ENCODE measurements at regions not wholly inside any gene's neighbourhood (a gene's known extent, or its start where the extent isn't known, plus 50 kb on each side); places are given as distances from the start of the nearest gene placed in this dataset.

GRCh38 chr10:3389130-3389529 lies 216.5 kb upstream of the PITRM1 start:
- no peak for TF ChIP-seq SNAI2 (CRISPR knock-in tag; IDR thresholded peaks at IDR 0.05)
- no peak for TF ChIP-seq POU6F1 (CRISPR knock-in tag; IDR thresholded peaks at IDR 0.05; ENCODE audit: borderline replicate concordance, low read depth)
- no peak for TF ChIP-seq ZNF565 (CRISPR knock-in tag; conservative IDR thresholded peaks at IDR 0.05; ENCODE audit: low read depth)
- no peak for TF ChIP-seq PATZ1 (CRISPR knock-in tag; IDR thresholded peaks at IDR 0.05; ENCODE audit: borderline replicate concordance)
- no peak for TF ChIP-seq ZNF8 (CRISPR knock-in tag; IDR thresholded peaks at IDR 0.05)
- TF ChIP-seq BACH2 (CRISPR knock-in tag; IDR thresholded peaks at IDR 0.05; ENCODE audit: borderline replicate concordance) = no peak
